DMS153 treated with DMSO at 0.1 percent for 48 hours (cell line): ENCODE measurements at regions not wholly inside any gene's neighbourhood (a gene's known extent, or its start where the extent isn't known, plus 50 kb on each side); places are given as distances from the start of the nearest gene placed in this dataset.
"Not testable (repeated sequence)": the region's sequence is repeated elsewhere in the genome, so short reads cannot be mapped to it uniquely, and the experiment has no call there.

ENCODE experiments used
- DNase-seq: peaks from one replicate; lab custom pipeline; 2025; ENCODE audit not compliant: unreplicated experiment; lab: John Stamatoyannopoulos, UW

DNA sequence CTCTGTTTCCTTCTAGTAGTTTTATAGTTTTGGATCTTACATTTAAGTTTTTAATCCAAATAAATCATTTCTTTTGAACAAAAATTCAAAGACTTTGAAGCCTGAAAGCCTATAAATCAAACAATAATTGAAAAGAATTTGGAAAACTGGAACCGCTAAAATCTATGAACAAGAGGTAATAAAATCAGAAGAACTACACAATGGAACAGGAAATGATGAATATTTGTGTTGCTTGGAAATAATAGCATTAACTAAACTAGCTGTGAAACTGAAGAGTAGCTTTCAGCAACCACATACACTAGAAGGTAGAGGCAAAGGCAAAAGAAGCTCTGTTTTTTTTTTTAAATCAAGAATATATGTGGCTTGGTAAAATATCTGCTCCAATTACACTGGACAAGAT lies 147.9 kb upstream of the ABI3BP start:
- no peak for DNase-seq

DNA sequence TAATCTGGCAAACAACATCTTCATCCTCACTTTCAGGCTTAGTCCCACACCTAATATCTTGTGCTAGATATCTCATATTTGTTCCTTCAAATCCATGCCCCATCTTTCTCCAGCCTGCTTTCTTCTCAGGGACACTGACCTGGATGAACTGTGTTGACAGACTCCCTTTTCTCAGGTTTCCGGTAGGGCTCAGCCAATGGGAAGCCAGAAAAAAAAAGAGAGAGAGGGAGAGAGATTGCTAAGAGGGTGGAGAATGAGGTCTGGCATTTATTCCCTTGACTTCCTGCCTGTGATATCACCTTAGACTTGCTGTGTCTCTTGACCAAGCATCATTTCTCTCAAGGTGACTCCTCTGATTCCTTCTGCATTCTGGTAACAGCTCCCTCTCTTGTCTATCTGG lies 145.6 kb upstream of the ABI3BP start:
- DNase-seq: no peak

DNA sequence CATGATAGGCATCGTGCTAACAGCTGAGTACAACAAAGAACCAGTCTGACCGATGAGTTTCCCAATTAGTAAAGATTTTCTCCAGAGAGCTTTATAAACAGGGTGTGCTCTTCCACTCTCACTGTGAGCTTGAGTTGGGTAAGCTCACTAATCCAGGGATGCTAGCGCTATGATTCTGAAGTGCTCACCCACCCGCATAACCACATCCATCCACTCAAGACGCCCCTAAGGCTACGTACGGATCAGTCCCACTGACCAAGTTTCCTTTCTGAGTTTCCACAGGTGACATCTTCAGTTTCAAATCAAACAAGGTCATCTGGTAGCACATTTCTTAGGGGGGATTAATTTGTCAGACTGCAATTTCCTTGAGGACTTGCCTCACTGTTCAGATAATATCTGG lies 141.1 kb upstream of the ABI3BP start:
- no peak for DNase-seq

- no peak for DNase-seq
Observed at GRCh38 chr3:101133652-101134051, 140.4 kb upstream of the ABI3BP start.

DNA sequence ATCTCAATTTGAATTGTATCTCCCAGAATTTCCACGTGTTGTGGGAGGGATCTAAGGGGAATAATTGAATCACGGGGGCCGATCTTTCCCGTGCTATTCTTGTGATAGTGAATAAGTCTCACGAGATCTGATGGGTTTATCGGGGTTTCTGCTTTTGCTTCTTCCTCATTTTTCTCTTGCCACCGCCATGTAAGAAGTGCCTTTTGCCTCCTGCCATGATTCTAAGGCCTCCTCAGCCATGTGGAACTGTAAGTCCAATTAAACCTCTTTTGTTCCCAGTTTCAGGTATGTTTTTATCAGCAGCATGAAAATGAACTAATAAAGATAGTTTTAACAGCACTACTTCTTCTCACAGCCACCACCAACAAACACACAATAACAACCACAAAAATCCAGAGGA lies 140.0 kb upstream of the ABI3BP start:
- not testable (repeated sequence) for DNase-seq

DNA sequence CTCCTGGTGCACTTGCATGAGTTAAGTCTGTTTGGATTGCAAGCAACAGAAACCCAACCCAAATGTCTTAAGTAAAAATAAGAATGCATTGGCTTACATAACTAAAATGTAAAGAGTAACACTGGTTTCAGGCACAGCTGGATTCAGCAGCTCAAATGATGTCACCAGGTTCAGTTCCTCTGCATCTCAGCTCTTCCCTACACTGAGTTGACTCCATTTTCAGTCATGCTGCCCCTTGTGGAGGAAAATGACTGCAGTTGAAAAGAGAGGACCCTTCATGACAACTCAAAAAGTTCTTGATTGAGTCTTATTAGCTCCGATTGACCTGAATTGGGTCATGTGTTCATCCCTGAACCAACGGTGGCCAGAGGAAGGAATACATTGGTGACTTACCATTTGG lies 138.5 kb upstream of the ABI3BP start:
- no peak for DNase-seq

- no peak for DNase-seq
Observed at GRCh38 chr3:101128786-101129185, 135.6 kb upstream of the ABI3BP start.

GRCh38 chr3:101128001-101128400 lies 134.8 kb upstream of the ABI3BP start:
- DNase-seq: no peak

GRCh38 chr3:101124125-101124524 lies 130.9 kb upstream of the ABI3BP start:
- no peak for DNase-seq

GRCh38 chr3:101123081-101123480 lies 129.9 kb upstream of the ABI3BP start:
- DNase-seq: no peak

DNA sequence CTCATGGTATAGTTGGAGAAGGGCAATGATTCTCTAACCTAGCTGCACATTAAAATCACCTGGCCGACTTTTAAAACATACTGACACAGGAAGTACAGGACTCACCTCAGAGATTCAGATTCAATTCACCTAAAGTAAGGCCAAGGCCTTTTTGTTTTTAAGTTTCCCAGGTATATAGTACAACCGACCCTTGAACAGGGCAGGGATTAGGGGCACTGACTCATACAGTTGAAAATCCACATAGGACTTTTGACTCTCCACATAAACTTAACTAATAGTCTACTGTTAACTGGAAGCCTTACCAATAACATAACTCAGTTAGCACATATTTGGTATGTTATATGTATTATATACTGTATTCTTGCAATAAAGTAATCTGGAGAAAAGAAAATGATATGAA lies 129.5 kb upstream of the ABI3BP start:
- DNase-seq: no peak

- DNase-seq: no peak
Observed at GRCh38 chr3:101120039-101120438, 126.8 kb upstream of the ABI3BP start.

DNA sequence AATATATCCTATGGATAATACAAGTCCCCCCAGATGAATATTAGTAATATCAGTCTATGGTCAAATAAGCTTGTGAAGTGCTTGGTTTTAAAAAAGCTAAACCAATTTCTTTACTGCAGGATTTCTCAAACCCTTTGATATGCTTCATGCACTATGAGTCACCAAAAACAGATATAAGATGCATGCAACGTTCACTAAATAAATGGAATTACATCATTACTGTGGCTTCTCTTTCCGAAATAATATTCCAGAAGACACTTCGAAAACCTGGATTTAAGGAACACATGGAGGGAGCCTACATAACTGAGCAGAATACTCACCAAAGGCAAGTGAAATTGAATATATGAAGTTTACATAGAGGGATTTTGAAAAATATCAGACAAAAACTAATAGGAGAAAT lies 126.3 kb upstream of the ABI3BP start:
- DNase-seq: no peak

DNA sequence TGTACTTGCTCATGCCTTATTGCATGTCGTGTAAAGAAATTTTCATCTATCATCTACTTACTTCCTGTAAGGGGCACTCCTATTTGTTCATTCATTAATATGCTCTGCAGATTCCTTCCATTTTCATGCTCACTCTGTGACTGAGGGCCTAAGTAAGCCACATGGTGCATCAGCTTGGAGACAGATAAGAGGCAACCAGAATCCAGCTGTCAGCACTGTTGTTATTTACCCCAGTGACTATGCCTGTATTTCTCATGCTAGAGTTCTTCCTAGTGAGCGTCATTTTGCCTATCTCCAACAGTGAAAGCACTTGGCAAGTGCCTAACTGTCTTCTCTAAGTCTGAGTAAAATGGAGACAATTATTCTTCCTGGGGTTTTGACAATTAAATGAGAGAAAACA lies 124.8 kb upstream of the ABI3BP start:
- no peak for DNase-seq

- DNase-seq: no peak
Observed at GRCh38 chr3:101117465-101117864, 124.2 kb upstream of the ABI3BP start.

DNA sequence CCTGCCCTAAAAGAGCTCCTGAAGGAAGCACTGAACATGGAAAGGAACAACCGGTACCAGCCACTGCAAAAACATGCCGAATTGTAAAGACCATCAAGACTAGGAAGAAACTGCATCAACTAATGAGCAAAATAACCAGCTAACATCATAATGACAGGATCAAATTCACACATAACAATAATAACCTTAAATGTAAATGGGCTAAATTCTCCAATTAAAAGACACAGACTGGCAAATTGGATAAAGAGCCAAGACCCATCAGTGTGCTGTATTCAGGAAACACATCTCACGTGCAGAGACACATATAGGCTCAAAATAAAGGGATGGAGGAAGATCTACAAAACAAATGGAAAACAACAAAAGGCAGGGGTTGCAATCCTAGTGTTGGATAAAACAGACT lies 117.1 kb upstream of the ABI3BP start:
- DNase-seq: not testable (repeated sequence)

- DNase-seq: no peak
Observed at GRCh38 chr3:101104321-101104720, 111.1 kb upstream of the ABI3BP start.

DNA sequence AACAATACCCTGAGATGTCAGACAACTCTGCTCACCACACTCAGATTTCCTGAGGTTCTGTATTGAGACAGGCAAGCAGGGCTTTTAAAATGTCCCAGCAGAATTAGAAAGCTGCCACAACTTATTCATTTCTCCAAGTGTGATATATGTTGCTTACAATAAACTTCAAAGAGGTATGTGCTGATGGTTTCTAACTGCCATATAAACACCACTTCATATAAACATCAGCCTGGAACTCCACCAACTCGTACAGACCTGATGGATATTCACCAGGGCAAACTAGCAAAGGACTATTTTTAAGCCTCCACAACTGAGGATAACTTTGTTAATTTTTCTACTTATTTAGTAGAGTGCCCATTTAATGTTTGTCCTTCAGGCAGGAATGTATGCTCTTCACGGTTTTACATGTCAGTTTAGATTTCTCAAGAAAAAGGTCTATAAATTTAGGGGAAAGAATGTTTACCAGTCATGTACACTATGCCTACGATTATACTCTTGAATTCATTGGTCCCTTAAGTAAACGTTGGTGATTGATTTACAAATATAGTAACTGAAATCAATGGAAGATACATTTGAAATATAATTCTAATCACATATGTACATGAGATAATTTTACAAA lies 109.6 kb upstream of the ABI3BP start:
- no peak for DNase-seq

DNA sequence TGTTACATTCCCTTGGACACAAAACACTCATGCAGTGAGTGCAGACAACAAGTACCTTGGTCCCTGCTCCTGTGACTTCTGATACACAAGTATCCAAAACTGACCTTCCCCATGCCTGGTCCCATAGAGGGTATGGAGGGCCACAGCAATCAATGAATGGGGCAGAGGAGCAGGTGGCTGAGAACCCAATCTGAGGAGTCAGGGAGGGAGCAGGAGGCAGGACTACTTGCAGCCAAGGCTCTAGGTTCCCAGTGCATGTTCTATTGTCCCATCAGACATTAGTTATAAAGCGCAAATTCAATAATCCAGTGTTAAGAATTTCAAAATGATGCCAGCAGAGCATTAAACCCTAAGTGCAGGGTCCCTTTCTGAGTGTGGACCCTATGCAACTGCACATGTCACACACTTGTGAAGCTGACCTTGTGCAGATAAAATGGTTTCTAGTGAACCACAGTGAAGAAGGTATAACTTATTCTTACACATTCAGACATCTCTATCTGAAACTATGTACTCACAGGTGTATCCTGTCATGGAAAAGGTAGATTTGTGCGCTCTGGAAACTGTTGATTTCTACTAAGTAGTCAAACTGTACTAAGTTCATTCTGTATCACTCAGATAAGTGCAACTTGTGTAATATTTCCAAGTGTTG lies 107.3 kb upstream of the ABI3BP start:
- DNase-seq: no peak

GRCh38 chr3:101099791-101100190 lies 106.6 kb upstream of the ABI3BP start:
- no peak for DNase-seq

DNA sequence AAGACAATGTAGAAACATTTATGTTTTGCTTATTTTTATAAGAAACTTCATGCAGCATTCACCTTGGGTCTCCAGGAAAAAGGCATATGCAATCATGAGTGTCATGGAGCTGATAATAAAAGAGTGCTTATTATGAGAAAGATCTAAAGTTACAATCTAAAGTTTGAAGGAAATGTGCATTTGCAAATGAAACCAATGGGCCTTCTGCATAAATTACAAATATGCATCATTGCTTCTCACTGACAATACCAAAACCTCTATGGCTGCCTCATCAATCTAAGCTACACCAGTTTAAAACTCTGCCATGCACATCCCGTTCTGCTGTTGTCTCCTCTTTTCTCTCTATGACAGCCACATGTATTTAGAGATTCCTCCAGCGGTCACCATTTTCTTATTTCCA lies 103.2 kb upstream of the ABI3BP start:
- DNase-seq: no peak

GRCh38 chr3:101095693-101096430 lies 102.6 kb upstream of the ABI3BP start:
- DNase-seq: no peak
